Erythroblast (primary cell): ENCODE measurements at regions not wholly inside any gene's neighbourhood (a gene's known extent, or its start where the extent isn't known, plus 50 kb on each side); places are given as distances from the start of the nearest gene placed in this dataset.

ENCODE experiments used
- GATA1 ChIP-seq: IDR thresholded peaks from 2 replicates; pipeline ENCODE4 v1.6.1; 2011; ENCODE audit warnings: low read depth, mild to moderate bottlenecking, control low read depth, low read length, moderate library complexity
- POLR2A ChIP-seq: IDR thresholded peaks from 2 replicates; pipeline ENCODE4 v1.6.1; 2011; ENCODE audit warnings: mild to moderate bottlenecking, low read length

- no peak for TF ChIP-seq POLR2A
- TF ChIP-seq GATA1, result no peak
Measured at GRCh38 chr1:38529946-38530345, 329.6 kb downstream of the RRAGC start.
